Left colon (tissue), 2 donors: ENCODE measurements at regions not wholly inside any gene's neighbourhood (a gene's known extent, or its start where the extent isn't known, plus 50 kb on each side); places are given as distances from the start of the nearest gene placed in this dataset.

Source experiments
- ATAC-seq: fragments of 200-7000 bp; cut with Tn5 transposase; one replicate; pipeline ENCODE4 v1.9.1; 2020; ENCODE audit warnings: mild to moderate bottlenecking, moderate library complexity
- DNase-seq, 2 donors: peaks; one replicate each; pipeline ENCODE4 v3.0.0-alpha.2; 2020
- intact Hi-C, 2 donors: fragments of 100-400 bp; cut with DNase I in 1 of 2; cut with micrococcal nuclease in 1 of 2; formaldehyde crosslinking; loops; one replicate each; pipeline versions ENCODE4 v1.11.2 to v1.14.0; 2022; cut with DNase I, micrococcal nuclease
- donor health status: DM: no; HTN: no; CAD: no.
- donor health status: DM: yes; HTN: yes; CAD: no.

GRCh38 chr17:17398188-17398942 lies 78.4 kb upstream of the MED9 start:
- DNase-seq, result no peak
- no peak for ATAC-seq
- intact Hi-C loops, result no loop called here

GRCh38 chr17:17398943-17399926 lies 77.6 kb upstream of the MED9 start:
- no peak for DNase-seq
- intact Hi-C loops, result no loop called here
- ATAC-seq, result peak; percentile 62

- no peak for DNase-seq
- intact Hi-C loops, result no loop called here
- ATAC-seq, result no peak
These were observed 76.7 kb upstream of the MED9 start for GRCh38 chr17:17400070-17400469.

DNA sequence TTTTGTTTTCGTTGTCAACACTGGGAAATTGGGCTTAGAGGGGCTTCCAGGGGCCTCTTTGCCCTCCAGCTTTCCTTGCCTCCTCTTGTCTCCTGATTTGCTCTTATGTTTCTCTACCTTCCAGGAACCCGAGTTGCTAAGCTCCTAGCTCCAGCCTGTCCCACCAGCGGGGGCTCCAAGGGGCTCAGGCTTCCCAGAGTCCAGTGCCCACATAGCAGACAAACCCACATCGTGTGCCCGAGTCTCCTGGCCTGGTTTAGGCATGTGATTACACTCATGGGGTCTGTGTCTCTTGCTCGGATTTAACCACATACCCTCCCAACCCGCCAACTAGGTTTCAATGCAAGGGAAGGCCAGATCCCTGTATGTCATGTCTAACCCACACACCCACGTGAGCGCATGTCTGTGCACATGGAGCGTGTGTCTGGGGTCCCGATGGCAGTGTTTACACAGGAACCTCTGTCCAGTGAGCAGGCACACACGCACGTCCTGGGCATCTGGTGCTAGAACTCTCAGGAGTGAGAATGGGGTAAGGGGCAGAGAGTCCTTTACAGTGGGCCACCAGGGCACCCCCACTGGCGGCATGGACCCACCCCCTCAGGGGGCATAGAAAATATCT lies 76.1 kb upstream of the MED9 start:
- ATAC-seq, result no peak
- intact Hi-C loops, result no loop called here
- DNase-seq, result no peak

DNA sequence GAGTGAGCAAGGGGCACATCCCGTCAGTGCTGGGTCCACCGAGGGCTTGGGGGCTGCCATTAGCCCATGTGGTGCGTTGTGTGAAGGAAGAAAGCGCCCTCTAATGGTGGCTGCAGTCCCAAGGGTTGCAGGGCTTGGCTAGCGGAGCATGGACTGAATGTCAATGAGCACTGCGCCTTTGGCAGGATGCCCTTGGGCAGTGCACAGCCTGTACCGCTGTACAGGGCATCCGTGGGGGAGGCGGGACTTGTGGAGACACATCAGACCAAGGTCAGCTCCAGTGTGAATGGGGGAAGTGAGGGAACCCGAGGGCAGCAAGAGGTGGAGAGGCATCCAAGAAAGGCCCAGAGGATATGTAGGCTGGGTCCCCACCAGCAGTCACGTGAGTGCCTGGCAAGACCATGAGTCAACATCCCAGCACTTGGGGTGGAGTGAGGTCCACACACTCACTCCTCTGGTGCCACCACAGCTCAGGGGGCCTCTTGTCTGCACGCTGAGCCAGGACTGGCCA lies 75.5 kb upstream of the MED9 start:
- intact Hi-C loops, result no loop called here
- DNase-seq, result no peak
- ATAC-seq, result peak; percentile 23

- no peak for DNase-seq
- intact Hi-C loops, result no loop called here
- no peak for ATAC-seq
These were observed 74.2 kb upstream of the MED9 start for GRCh38 chr17:17402558-17402957.

DNA sequence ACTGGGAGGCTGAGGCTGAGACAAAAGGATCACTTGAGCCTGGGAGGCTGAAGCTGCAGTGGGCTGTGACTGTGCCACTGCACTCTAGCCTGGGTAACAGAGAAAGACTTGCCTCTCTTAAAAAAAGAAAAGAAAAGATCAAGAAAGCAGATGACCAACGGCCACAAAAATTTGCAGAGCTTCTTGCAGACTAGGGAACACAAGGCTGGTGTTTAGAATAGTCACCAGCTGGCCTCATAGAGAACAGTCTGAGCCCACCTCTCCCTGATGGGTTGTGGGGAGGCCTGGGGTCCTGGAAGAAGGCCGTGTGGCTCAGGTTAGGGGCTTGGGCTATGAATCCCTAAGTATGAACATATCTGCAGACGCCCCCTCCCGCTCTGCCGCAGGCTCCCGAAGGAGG lies 73.7 kb upstream of the MED9 start:
- DNase-seq, result no peak
- no peak for ATAC-seq
- intact Hi-C loops, result no loop called here

- intact Hi-C loops, result no loop called here
- DNase-seq (peak in 1 of 2 donors; percentile 51), ATAC-seq (peak; percentile 64)
These were observed 72.8 kb upstream of the MED9 start for GRCh38 chr17:17403899-17404576.

GRCh38 chr17:17405673-17406072 lies 71.1 kb upstream of the MED9 start:
- intact Hi-C loops, result no loop called here
- no peak for ATAC-seq
- DNase-seq, result no peak

DNA sequence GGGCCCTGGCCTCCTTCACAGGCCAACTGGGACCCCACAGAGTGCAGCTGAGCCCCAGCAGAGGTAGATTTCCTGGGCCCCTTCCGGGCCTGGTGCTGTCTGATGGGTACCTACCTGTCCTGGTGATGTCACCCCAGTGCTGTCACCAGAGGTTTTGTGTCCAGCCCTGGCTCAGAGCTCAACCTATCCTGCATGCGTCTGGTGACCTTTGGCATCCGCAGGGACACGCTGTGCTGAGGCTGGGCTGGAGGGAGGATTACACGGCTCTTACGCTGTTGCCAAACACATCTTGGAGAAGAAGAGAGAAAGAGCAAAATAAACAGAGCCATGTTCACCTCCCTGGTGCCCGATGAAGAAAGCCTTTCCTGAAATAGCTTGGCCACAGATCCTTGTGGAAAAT lies 70.6 kb upstream of the MED9 start:
- DNase-seq, result no peak
- intact Hi-C loops, result no loop called here
- no peak for ATAC-seq

- no peak for ATAC-seq
- DNase-seq, result no peak
- intact Hi-C loops, result no loop called here
These were observed 68.5 kb upstream of the MED9 start for GRCh38 chr17:17408236-17408794.

GRCh38 chr17:17410357-17410756 lies 66.4 kb upstream of the MED9 start:
- ATAC-seq (no peak), DNase-seq (no peak)
- intact Hi-C loops, result no loop called here

DNA sequence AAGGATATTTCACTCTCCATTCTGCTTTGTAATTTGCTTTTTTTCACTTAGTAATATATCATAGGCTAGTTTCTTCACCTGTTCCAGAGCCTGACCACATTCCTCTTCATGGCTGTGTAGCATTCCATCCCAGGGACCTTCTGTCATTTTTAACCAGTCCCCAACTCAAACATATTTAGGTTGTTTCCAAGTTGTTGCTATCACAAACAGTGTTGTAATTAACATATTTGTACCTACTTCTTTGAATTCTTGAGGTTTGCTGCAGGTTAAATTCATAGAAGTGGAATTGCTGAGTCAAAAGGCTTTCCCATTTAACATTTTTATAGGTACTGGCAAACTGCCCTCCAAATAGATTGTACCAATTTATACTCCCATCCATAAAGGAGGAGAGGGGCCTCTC lies 65.1 kb upstream of the MED9 start:
- intact Hi-C loops, result no loop called here
- DNase-seq (no peak), ATAC-seq (no peak)

GRCh38 chr17:17412326-17412725 lies 64.5 kb upstream of the MED9 start:
- intact Hi-C loops, result no loop called here
- ATAC-seq (no peak), DNase-seq (no peak)

GRCh38 chr17:17413215-17413792 lies 63.5 kb upstream of the MED9 start:
- intact Hi-C loops, result no loop called here
- ATAC-seq, result no peak
- no peak for DNase-seq

DNA sequence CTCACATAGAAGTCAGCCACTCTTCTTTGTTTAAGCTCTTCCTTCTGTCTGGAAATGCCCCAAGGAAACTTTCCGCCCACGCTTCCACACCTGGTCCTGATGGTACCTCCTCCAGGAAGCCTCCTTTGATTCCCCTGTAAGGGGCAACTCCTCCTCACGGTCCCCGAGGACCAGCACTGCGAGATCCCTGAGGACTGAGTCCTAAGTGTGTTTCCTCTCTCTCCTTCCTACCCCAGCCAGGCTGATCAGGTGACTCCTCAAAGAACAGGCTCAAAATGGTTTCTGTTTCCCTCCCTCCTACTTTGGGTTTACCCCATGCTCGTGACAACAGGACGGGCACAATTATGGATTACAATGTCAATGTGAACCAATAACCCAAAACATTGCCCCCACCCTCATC lies 63.0 kb upstream of the MED9 start:
- DNase-seq, result no peak

DNA sequence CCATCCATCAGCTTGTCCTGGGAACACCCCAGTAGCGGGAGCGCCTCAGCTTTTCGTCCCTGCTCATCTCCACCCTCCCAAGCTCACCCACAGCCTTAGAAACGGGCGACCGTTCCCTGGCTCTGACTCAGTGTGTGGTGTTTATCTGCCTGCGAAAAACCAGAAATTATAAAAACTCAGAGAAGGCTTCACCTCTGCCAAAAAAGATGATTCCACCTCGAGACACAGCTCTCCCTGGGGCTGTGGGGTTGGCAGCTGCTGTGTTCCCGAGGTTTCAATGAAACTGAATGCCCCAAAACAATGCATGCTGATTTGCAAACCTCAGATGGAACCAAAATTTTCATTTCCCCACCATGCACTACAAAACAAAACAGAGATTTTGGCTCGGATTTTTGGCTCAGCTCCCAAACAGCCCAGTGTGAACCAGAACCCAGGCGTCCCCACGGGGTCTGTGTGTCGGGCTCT lies 62.4 kb upstream of the MED9 start:
- DNase-seq (no peak), ATAC-seq (no peak)
- intact Hi-C loops, result no loop called here

More for the DNA sequence above, 63.0 kb upstream of the MED9 start:
- ATAC-seq, result no peak
- intact Hi-C loops, result no loop called here

- intact Hi-C loops, result no loop called here
These were observed 61.8 kb upstream of the MED9 start for GRCh38 chr17:17415006-17415405.

More at GRCh38 chr17:17415006-17415405, 61.8 kb upstream of the MED9 start:
- no peak for ATAC-seq
- DNase-seq, result no peak
